HepG2 (cell line): ENCODE measurements at regions not wholly inside any gene's neighbourhood (a gene's known extent, or its start where the extent isn't known, plus 50 kb on each side); places are given as distances from the start of the nearest gene placed in this dataset.

Experiments used
- ARID5B ChIP-seq: IDR thresholded peaks from 2 replicates; pipeline ENCODE4 v1.4.0; 2020; ENCODE audit warnings: mild to moderate bottlenecking, missing genetic modification reagents
- CCDC6 ChIP-seq: sonication (generic); formaldehyde crosslinking; IDR thresholded peaks from 2 replicates; pipeline ENCODE4 v1.8.1; 2022; ENCODE audit warnings: mild to moderate bottlenecking, missing genetic modification reagents, moderate library complexity
- CREM ChIP-seq, 2 experiments: sonication (generic) in 1 of 2; formaldehyde crosslinking in 1 of 2; IDR thresholded peaks; 2 replicates each; pipeline versions ENCODE4 v1.4.0 to v1.6.1; 2016 to 2020; ENCODE audit warnings: antibody characterized with exemption in 1 of 2, mild to moderate bottlenecking in 1 of 2, missing genetic modification reagents in 1 of 2
- DPF2 ChIP-seq: sonication (generic); formaldehyde crosslinking; IDR thresholded peaks from 2 replicates; pipeline ENCODE4 v1.4.0; 2020; ENCODE audit warnings: mild to moderate bottlenecking, low read depth, missing genetic modification reagents, borderline replicate concordance
- ELF3 ChIP-seq: IDR thresholded peaks from 2 replicates; pipeline ENCODE4 v1.6.1; 2016; ENCODE audit warnings: missing genetic modification reagents, missing compliant biosample characterization
- EP300 ChIP-seq, 3 experiments: sonication (generic) in 1 of 3; formaldehyde crosslinking in 1 of 3; IDR thresholded peaks; 2 replicates each; pipeline versions ENCODE4 v1.5.1 to v1.6.1; 2011 to 2020; ENCODE audit warnings: low read depth in 2 of 3, low read length in 2 of 3, borderline replicate concordance in 1 of 3, improper control_type of control experiment in 1 of 3, mild to moderate bottlenecking in 1 of 3, missing genetic modification reagents in 1 of 3, moderate library complexity in 1 of 3
- HDAC2 ChIP-seq: sonication (generic); formaldehyde crosslinking; IDR thresholded peaks from 2 replicates; pipeline ENCODE4 v1.4.0; 2020; ENCODE audit warnings: missing genetic modification reagents
- HMG20A ChIP-seq: IDR thresholded peaks from 2 replicates; pipeline ENCODE4 v1.6.1; 2016; ENCODE audit warnings: borderline replicate concordance
- HNRNPLL ChIP-seq: fragments of 200-400 bp; formaldehyde crosslinking; IDR thresholded peaks from 2 replicates; pipeline ENCODE4 v1.6.1; 2017; ENCODE audit warnings: mild to moderate bottlenecking, low read depth, low read length; ENCODE audit not compliant: poor library complexity, severe bottlenecking
- NR2F6 ChIP-seq, 2 experiments: IDR thresholded peaks; 2 replicates each; pipeline ENCODE4 v1.6.1; 2016; ENCODE audit warnings: antibody characterized with exemption in 1 of 2, mild to moderate bottlenecking in 1 of 2
- RXRB ChIP-seq: IDR thresholded peaks from 2 replicates; pipeline ENCODE4 v1.6.1; 2016; ENCODE audit warnings: borderline replicate concordance, missing genetic modification reagents, missing compliant biosample characterization
- SOX13 ChIP-seq, 3 experiments: fragments of 450-650 bp in 1 of 3; sonication (generic) in 1 of 3; formaldehyde crosslinking in 1 of 3; IDR thresholded peaks in 2 of 3; conservative IDR thresholded peaks in 1 of 3; 2 replicates each; pipeline versions ENCODE4 v1.5.0 to v1.6.1; 2016 to 2020; ENCODE audit warnings: antibody characterized with exemption in 1 of 3, mild to moderate bottlenecking in 1 of 3, missing compliant biosample characterization in 1 of 3, missing genetic modification reagents in 1 of 3, moderate library complexity in 1 of 3
- STAG1 ChIP-seq: sonication (generic); formaldehyde crosslinking; IDR thresholded peaks from 2 replicates; pipeline ENCODE4 v1.4.0; 2020; ENCODE audit warnings: missing genetic modification reagents
- XRCC5 ChIP-seq: fragments of 200-400 bp; formaldehyde crosslinking; optimal IDR thresholded peaks from 2 replicates; pipeline ENCODE3; 2017; ENCODE audit warnings: mild to moderate bottlenecking, low read length
- ZFP37 ChIP-seq: sonication (generic); formaldehyde crosslinking; IDR thresholded peaks from 2 replicates; pipeline ENCODE4 v1.4.0; 2020; ENCODE audit warnings: missing genetic modification reagents, borderline replicate concordance
- ZFP62 ChIP-seq: sonication (generic); formaldehyde crosslinking; IDR thresholded peaks from 2 replicates; pipeline ENCODE4 v1.4.0; 2020; ENCODE audit warnings: missing genetic modification reagents
- ZMYM3 ChIP-seq: sonication (generic); formaldehyde crosslinking; IDR thresholded peaks from 2 replicates; pipeline ENCODE4 v1.5.1; 2020; ENCODE audit warnings: mild to moderate bottlenecking, missing genetic modification reagents
- ZMYM4 ChIP-seq: sonication (generic); formaldehyde crosslinking; IDR thresholded peaks from 2 replicates; pipeline ENCODE4 v1.8.1; 2023; ENCODE audit warnings: mild to moderate bottlenecking, missing genetic modification reagents
- ZNF225 ChIP-seq: sonication (generic); formaldehyde crosslinking; IDR thresholded peaks from 2 replicates; pipeline ENCODE4 v1.4.0; 2020; ENCODE audit warnings: mild to moderate bottlenecking, missing genetic modification reagents
- ZNF567 ChIP-seq: sonication (generic); formaldehyde crosslinking; IDR thresholded peaks from 2 replicates; pipeline ENCODE4 v1.8.1; 2023; ENCODE audit warnings: mild to moderate bottlenecking, missing genetic modification reagents, borderline replicate concordance
- ZNF616 ChIP-seq: sonication (generic); formaldehyde crosslinking; IDR thresholded peaks from 2 replicates; pipeline ENCODE4 v1.5.0; 2020; ENCODE audit warnings: low read depth, mild to moderate bottlenecking, missing genetic modification reagents
- ZNF883 ChIP-seq: sonication (generic); formaldehyde crosslinking; IDR thresholded peaks from 2 replicates; pipeline ENCODE4 v1.5.1; 2020; ENCODE audit warnings: mild to moderate bottlenecking, missing genetic modification reagents; ENCODE audit errors: not compliant biosample characterization
- TF ChIP-seq, protein P1 (sequence below): sonication (generic); formaldehyde crosslinking; IDR thresholded peaks from 2 replicates; pipeline ENCODE4 v1.5.0; 2020; ENCODE audit warnings: mild to moderate bottlenecking, missing genetic modification reagents, moderate library complexity

DNA sequence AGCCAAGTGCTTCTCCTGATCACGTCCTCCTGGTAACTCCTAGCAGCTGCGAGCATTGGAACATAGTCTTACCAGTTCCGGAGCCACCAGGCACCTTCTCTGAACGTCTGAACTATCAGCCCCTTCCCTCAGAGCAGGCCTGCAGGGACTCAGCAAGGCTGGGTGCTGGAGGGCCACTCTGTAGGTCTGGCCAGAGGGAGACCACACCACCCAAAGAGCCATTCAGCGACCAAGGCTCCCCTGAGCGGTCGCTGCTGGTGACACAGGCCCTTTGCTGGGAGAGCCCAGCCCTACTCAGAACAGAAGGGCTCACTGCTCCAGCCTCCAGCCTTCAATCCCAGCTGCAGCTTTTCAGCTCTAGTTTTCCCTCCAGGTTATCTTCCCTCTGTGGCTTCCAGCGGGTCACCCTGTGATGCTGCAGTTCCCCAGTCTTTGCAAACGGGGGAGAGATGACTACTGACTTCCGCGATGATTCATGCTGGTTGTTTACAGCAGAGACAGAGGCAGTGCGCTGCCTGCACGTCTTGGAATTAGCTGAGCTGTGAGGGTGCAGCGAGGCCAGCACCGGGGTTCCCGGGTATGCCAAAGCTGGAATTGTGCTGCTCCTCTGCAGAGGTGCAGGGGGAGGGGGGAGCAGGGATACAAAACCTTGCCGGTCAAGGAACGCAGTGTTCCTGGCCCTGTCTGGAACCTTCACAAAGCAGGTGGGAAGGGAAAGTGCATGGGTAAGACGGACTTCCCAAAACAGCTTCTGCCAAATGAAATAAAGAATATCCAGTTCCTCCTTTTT, 161.4 kb downstream of the LY86 start (continued):
- TF ChIP-seq CCDC6 (CRISPR knock-in tag), result 0 out of 2 replicates have a peak, but pooled peaks have one; percentile 29
- peak; percentile 49; the same call in 1 of the 2 replicates for TF ChIP-seq DPF2 (CRISPR knock-in tag)
- TF ChIP-seq HNRNPLL, result no peak
- peak; percentile 45; the same call in 1 of the 2 replicates for TF ChIP-seq RXRB (CRISPR knock-in tag)
- TF ChIP-seq ZMYM4 (CRISPR knock-in tag), result 0 out of 2 replicates have a peak, but pooled peaks have one; percentile 36
- TF ChIP-seq HDAC2, result 0 out of 2 replicates have a peak, but pooled peaks have one; percentile 54
- no peak for TF ChIP-seq NR2F6 (IDR thresholded peaks at IDR 0.05)
- TF ChIP-seq NR2F6 (CRISPR knock-in tag; IDR thresholded peaks at IDR 0.05), result peak; percentile 24; the same call in 1 of the 2 replicates
- peak; percentile 34; the same call in 1 of the 2 replicates for TF ChIP-seq STAG1 (CRISPR knock-in tag)
- TF ChIP-seq HMG20A (CRISPR knock-in tag), result peak; percentile 73; the same call in 1 of the 2 replicates
- 0 out of 2 replicates have a peak, but pooled peaks have one; percentile 39 for TF ChIP-seq ZNF567
- TF ChIP-seq ZNF883 (CRISPR knock-in tag), result peak; percentile 29
- no peak for TF ChIP-seq ZFP62 (CRISPR knock-in tag)
- TF ChIP-seq XRCC5, result peak; percentile 69
- peak in 1 of 2 experiments; percentile 60; a peak in 1 of 4 replicates for TF ChIP-seq EP300 (IDR thresholded peaks at IDR 0.05; ENCODE audit: low read depth in 2 of 2, low read length in 2 of 2)
- peak; percentile 29; the same call in 1 of the 2 replicates for TF ChIP-seq EP300 (CRISPR knock-in tag; IDR thresholded peaks at IDR 0.05; ENCODE audit: borderline replicate concordance)
- TF ChIP-seq, protein P1, sequence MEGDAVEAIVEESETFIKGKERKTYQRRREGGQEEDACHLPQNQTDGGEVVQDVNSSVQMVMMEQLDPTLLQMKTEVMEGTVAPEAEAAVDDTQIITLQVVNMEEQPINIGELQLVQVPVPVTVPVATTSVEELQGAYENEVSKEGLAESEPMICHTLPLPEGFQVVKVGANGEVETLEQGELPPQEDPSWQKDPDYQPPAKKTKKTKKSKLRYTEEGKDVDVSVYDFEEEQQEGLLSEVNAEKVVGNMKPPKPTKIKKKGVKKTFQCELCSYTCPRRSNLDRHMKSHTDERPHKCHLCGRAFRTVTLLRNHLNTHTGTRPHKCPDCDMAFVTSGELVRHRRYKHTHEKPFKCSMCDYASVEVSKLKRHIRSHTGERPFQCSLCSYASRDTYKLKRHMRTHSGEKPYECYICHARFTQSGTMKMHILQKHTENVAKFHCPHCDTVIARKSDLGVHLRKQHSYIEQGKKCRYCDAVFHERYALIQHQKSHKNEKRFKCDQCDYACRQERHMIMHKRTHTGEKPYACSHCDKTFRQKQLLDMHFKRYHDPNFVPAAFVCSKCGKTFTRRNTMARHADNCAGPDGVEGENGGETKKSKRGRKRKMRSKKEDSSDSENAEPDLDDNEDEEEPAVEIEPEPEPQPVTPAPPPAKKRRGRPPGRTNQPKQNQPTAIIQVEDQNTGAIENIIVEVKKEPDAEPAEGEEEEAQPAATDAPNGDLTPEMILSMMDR (CRISPR knock-in tag), result peak; percentile 28
- no peak for TF ChIP-seq SOX13 (IDR thresholded peaks at IDR 0.05)
- TF ChIP-seq SOX13 (CRISPR knock-in tag; conservative IDR thresholded peaks at IDR 0.05 in 1 of 2, IDR thresholded peaks at IDR 0.05 in 1 of 2), result peak in 1 of 2 experiments; percentile 41; a peak in 1 of 4 replicates
- no peak; the same call in 1 of the 2 replicates for TF ChIP-seq ZFP37 (CRISPR knock-in tag)
- peak; percentile 63 for TF ChIP-seq ZMYM3
- peak; percentile 17; the same call in 1 of the 2 replicates for TF ChIP-seq CREM (IDR thresholded peaks at IDR 0.05)
- no peak for TF ChIP-seq CREM (CRISPR knock-in tag; IDR thresholded peaks at IDR 0.05)
- TF ChIP-seq ELF3, result peak; percentile 97
- peak; percentile 84 for TF ChIP-seq ARID5B (CRISPR knock-in tag)
- TF ChIP-seq ZNF616 (CRISPR knock-in tag), result no peak
- TF ChIP-seq ZNF225 (CRISPR knock-in tag), result peak; percentile 61; the same call in 1 of the 2 replicates
